ENCODE measurements at regions not wholly inside any gene's neighbourhood (a gene's known extent, or its start where the extent isn't known, plus 50 kb on each side); places are given as distances from the start of the nearest gene placed in this dataset.
"Not testable (repeated sequence)": the region's sequence is repeated elsewhere in the genome, so short reads cannot be mapped to it uniquely, and the experiment has no call there.

DNA sequence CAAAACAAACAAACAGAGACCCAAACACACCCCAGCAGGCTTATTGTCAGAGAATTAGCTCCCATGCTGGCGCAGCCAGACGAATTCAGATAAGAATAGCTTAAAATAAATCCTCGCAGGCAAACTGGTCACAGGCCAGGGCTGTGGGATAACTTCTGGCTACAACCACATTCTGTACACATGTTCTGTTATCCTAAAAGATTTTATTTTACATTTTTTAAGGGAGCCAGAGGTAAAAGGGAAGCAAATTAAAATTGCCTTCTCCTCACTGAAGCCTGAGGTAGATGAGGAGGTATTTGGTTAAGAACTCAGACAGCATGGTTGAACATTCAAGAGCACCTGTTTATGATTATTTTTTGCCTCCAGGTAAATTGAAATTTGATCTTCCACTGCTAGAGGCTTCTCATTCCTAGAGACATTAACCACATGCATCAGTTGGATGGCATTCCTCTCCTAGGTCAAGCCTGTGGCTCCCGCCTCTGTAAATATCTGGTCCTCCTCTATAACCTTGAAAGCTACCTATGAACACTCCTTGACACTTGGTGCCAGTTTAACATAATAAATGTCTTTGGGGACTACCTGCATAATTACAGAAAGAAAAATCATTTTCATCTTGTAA lies 190.3 kb downstream of the SATB1 start:
- no peak for DNase-seq

DNA sequence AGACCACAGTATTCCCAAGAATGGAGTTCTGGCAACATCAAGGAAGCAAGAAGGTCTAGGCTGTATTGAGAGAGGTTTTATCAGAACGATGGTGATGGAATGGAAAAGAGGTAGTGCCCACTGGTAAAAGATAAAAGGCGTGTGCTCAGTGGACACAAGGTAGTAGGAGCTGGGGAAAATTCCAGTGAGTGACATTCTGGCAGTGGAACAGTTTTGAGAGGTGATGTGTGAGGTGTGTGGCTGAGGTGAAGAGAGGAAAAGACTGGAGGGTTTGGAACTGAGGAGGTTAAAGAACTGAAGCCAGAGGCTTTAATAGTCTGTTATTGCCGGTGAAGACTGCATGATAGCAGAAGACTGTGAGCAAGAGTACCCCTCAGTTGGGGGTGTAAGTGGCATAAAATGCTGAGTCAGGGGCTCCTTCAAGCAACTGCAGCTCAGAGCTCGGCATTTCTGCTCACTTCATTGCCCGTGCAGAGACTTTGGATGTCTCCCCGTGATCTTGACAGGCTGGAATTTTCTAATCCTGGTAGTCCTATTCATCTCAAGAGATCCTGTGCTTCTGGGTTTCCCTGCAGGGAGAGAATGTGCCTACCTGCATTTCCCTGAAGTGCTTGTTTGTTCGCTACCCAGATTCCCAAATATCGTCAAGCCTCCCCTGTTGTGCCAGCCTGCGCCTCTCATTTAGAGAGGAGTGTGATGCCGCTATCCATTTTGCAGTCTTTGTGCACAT lies 191.0 kb downstream of the SATB1 start:
- DNase-seq, result no peak

- no peak for DNase-seq
Observed at GRCh38 chr3:18232317-18232716, 192.8 kb downstream of the SATB1 start.

- no peak for DNase-seq
Observed at GRCh38 chr3:18228060-18228459, 197.1 kb downstream of the SATB1 start.

GRCh38 chr3:18225709-18226108 lies 199.4 kb downstream of the SATB1 start:
- no peak for DNase-seq

DNA sequence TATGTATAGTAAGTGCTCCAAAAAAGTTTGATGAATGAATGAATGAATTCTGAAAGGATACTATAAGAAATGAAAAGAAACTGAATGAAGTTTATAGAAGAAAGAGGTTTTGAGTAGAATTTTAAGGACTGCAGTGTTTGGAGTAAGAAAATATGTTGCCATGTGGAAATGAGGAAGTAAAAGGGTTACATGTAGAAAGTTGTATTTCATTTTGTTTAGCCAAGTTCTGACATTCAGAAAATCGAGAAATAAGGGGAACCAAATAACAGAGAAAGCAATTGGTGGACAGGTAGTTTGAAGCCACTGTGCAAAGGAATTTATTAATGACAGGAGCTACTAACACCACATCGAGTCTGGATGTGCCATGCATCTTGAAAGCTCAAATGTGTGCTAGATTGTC lies 200.7 kb downstream of the SATB1 start:
- DNase-seq, result no peak

- DNase-seq, result no peak
Observed at GRCh38 chr3:18223974-18224373, 201.2 kb downstream of the SATB1 start.

GRCh38 chr3:18223571-18223970 lies 201.6 kb downstream of the SATB1 start:
- DNase-seq, result no peak

- no peak for DNase-seq
Observed at GRCh38 chr3:18222686-18223085, 202.5 kb downstream of the SATB1 start.

DNA sequence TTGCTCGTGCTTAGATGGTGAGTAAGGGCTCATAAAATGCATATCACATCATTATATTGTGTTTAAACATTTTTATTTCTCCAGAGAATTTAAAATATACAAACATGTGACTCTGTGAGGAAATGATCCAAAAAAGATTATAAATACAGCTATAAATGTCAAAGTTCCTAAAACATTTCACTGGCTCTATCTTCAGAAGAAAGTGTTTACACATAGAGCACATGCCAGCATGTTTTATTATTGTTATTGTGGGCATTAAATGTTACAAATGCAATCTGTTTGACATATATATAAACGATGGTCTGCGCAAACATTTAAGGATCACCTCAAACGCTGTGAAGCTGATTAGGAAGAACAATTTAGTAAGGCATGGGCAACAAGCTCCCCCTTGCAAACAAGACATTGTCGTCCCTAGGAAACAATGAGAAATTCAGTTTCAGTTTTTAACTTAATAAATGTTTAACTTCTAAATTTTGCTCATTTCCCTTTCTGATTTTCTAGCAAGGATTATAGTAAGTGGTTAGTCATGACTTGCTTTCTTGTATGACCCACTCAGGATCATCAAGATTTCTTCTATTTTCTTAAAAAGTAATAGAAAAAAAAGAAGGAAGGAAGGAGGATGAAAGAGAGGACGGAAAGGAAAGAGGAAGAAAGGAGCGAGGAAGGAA lies 207.5 kb downstream of the SATB1 start:
- no peak for DNase-seq

GRCh38 chr3:18216996-18217395 lies 208.1 kb downstream of the SATB1 start:
- DNase-seq, result no peak

DNA sequence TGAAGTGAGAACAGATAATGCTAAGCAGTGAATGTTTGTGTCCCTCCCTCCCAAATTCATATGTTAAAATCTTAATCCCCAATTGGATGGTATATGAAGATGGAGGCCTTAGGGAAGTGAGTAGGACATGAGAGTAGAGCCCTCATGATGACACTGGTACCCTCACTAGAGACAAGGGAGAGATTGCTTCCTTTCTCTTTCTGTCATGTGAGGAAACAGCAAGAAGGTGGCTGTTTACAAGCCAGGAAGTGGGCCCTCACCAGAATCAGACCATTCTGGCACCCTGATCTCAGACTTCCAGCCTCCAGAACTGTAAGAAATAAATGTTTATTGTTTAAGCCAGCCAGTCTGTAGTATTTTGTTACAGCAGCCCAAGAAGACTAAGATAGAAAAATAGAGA lies 209.5 kb downstream of the SATB1 start:
- DNase-seq, result no peak

DNA sequence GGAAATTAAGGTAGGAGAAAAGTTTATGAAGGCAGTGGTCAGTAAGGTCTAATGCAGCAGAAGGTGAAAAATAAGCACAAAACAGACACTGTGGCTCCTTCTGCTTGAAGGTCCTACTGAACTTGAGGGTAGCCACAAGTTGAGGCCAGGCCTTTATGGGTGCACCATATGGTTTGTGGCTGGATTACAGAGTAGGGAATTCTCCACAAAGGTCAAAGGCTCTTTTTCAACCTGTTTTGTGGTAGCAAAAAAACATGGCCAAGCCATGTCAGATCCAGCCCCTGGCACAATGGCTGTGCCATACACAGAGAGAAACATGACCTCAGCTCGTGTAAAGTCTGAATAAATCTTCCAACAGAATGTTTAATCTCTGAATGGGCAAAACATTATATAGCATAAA lies 214.0 kb downstream of the SATB1 start:
- DNase-seq, result no peak

DNA sequence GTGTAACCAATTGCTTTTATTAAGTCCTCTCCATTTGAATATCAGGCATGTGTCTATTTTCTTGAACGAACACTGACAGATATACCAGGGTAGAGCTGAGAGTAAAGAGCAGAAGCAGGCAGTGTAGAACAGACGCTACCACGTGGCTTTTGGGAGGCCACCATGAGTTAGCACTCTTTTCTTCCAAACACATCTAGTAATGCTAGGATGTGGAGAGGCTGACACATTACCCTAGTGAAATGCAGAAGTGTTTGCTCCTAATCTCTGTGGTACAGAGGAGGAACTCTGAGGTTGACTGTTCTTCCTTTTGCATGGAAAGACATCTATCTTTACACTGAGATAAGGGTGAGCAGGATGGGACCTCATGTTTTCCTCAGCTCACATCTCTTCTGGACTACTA lies 216.3 kb downstream of the SATB1 start:
- no peak for DNase-seq

DNA sequence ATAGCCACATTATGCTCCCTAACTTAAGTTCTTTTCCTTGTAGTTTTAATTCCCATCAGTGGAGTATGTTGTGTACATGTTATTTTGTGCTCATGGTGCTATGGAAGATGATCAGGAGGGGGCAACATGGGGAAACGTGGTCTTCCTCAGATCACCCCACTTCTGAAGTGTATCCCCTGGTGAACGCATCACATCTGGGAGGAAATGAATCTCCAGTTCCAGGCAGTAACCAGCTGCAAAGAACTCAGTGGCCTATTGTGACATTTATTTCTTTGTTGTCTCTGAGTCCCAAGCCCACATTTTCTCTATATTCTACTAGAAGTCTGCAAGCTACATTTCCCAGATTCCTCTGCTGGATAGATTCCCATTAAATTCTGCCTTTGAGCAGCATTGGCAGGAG lies 217.0 kb downstream of the SATB1 start:
- DNase-seq, result no peak

GRCh38 chr3:18207226-18207625 lies 217.9 kb downstream of the SATB1 start:
- DNase-seq, result peak in 1 of 5 experiments; percentile 55

DNA sequence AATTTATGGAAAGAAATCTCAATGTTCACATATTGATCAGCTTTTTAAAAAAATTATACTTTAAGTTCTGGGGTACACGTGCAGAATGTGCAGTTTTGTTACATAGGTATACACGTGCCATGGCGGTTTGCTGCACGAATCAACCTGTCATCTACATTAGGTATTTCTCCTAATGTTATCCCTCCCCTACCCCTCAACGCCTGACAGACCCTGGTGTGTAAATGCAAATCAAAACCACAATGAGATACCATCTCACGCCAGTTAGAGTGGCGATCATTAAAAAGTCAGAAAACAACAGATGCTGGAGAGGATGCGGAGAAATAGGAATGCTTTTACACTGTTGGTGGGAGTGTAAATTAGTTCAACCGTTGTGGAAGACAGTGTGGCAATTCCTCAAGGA lies 219.4 kb downstream of the SATB1 start:
- DNase-seq, result not testable (repeated sequence)

- no peak for DNase-seq
Observed at GRCh38 chr3:18201315-18201714, 223.8 kb downstream of the SATB1 start.

DNA sequence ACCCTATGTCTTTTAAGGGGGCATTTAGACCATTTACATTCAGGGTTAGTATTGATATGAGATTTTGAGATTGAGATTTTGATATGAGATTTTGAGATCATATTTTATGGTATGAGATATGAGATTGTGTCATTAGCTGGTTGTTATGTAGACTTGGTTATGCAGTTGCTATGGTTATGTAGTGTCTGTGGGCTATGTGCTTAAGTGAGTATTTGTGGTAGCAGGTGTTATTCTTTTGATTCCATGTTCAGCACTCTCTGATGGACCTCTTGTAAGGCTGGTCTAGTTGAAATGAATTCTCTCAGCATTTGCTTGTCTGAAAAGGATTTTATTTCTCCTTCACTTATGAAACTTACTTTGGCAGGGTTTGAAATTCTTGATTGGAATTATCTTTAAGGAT lies 225.4 kb downstream of the SATB1 start:
- peak in 1 of 5 experiments; percentile 9 for DNase-seq

GRCh38 chr3:18195836-18196235 lies 229.3 kb downstream of the SATB1 start:
- no peak for DNase-seq

DNA sequence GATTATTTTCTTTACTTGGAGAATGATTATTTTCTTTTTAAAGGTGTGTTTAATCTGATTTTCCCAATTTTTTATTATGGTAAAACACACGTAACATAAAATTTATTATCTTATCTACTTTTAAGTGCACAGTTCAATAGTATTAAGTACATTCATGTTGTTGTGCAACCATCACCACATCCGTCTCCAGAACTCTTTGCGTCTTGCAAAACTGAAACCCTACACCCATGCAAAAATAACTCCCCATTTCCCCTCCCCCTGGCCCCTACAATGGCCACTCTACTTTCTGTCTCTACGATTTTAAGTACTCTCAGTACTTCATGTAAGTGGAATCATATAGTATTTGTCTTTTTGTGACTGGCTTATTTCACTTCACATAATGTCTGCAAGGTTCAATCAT lies 230.7 kb downstream of the SATB1 start:
- peak in 1 of 5 experiments; percentile 32 for DNase-seq

GRCh38 chr3:18190646-18191045 lies 234.5 kb downstream of the SATB1 start:
- DNase-seq, result no peak

DNA sequence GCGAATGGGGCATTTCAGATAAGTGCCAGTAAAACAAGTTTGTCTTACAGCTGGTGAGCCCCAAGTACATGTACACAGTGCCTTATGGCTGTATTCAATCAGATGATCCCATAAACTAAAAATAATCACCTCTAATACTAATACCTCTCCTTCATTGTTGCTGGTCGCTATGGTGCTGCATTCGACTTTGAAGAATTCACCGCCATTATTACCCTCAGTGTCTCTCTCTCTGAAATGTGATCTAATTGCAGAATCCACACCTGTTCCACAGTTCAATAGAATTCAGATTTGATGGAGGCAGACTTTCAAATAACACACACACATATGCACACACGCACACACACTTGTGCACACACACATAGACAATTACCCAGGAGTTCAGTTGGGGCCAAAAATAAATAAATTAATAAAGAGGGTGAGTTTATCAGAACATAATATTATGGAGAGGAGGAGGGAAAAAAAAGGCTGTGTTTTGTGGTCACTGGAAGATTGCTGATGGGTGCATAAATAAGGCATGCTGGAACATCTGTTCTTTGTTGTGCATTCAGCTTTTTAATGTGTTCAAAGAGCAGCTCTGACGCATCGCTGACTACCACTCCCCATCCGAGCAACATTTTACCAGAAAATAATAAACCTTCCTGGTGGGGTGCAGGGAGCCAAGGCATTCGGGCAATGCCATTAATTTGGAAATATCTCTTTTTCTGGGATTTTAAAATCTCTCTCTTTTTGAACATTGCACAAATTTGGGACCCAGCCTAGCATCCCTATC lies 235.7 kb downstream of the SATB1 start:
- no peak for DNase-seq
